Calu3 (cell line): ENCODE measurements at regions not wholly inside any gene's neighbourhood (a gene's known extent, or its start where the extent isn't known, plus 50 kb on each side); places are given as distances from the start of the nearest gene placed in this dataset.

ENCODE experiments used
- BruUV-seq: library from RNA; stranded (reverse); fragments of 400-500 nt; replicated peaks from 2 replicates; lab custom pipeline; 2021; lab: Mats Ljungman, UMichigan
- CTCF ChIA-PET: fragments of 300-600 bp; sonication (Branson Sonifier 250); formaldehyde crosslinking; loops from one replicate; lab custom pipeline; 2022; ENCODE audit warnings: antibody characterized with exemption; lab: Charles Lee
- DNase-seq: peaks from one replicate; pipeline ENCODE4 v3.0.0; 2022
- H3K27ac Mint-ChIP-seq: one replicate; pipeline ENCODE4 v1.8.0; 2022; ENCODE audit warnings: mixed read lengths; ENCODE audit not compliant: unreplicated experiment
- H3K27me3 Mint-ChIP-seq: one replicate; pipeline ENCODE4 v1.8.0; 2022; ENCODE audit warnings: mixed read lengths; ENCODE audit not compliant: unreplicated experiment
- H3K36me3 Mint-ChIP-seq: one replicate; pipeline ENCODE4 v1.8.0; 2022; ENCODE audit warnings: mild to moderate bottlenecking, moderate library complexity, mixed read lengths; ENCODE audit not compliant: insufficient read depth, unreplicated experiment
- H3K4me1 Mint-ChIP-seq: one replicate; pipeline ENCODE4 v1.8.0; 2022; ENCODE audit warnings: mild to moderate bottlenecking, low read depth, mixed read lengths; ENCODE audit not compliant: unreplicated experiment
- H3K4me3 Mint-ChIP-seq: one replicate; pipeline ENCODE4 v1.8.0; 2022; ENCODE audit warnings: mild to moderate bottlenecking, low read depth, moderate library complexity, mixed read lengths; ENCODE audit not compliant: unreplicated experiment
- H3K9me3 Mint-ChIP-seq: one replicate; pipeline ENCODE4 v1.8.0; 2022; ENCODE audit warnings: low read depth, mixed read lengths; ENCODE audit not compliant: unreplicated experiment
- CTCF ChIP-seq: fragments of 200-600 bp; IDR thresholded peaks from one replicate; pipeline ENCODE4 v1.8.0; 2022; ENCODE audit warnings: antibody characterized with exemption; ENCODE audit not compliant: unreplicated experiment
- intact Hi-C: fragments of 100-400 bp; cut with micrococcal nuclease; formaldehyde crosslinking; loops from one replicate; pipeline ENCODE4 v1.10.0; 2022; ENCODE audit not compliant: unreplicated experiment

- Mint-ChIP-seq H3K27me3 (no peaks in the 10 kb centered on the region), H3K36me3 (no peaks in the 10 kb centered on the region), H3K27ac (peak overlapping the region; percentile 27), H3K4me3 (no peak overlapping the region), H3K9me3 (no peaks in the 10 kb centered on the region), H3K4me1 (peaks cover 35% of the 10 kb centered on the region)
- TF ChIP-seq CTCF = no peak
- CTCF ChIA-PET = no interaction called here
- intact Hi-C loops = loop anchor here (2.0 to 10.0 kb wide), 4 partner anchors 198 to 1456 kb away; partner anchors contain the start of gene RND3
- no TSS peak for BruUV-seq
- no peak for DNase-seq
These were observed 208.6 kb downstream of the RBM43 start for GRCh38 chr2:151052850-151053660.

GRCh38 chr2:151051574-151052220 lies 210.0 kb downstream of the RBM43 start:
- no TSS peak for BruUV-seq
- H3K4me1 Mint-ChIP-seq = peaks cover 35% of the 10 kb centered on the region
- no peak overlapping the region for H3K27ac Mint-ChIP-seq

GRCh38 chr2:151049746-151050145 lies 211.9 kb downstream of the RBM43 start:
- no TSS peak for BruUV-seq
- peak overlapping the region; percentile 48 for H3K27ac Mint-ChIP-seq
- DNase-seq = peak; percentile 65
- no peaks in the 10 kb centered on the region for H3K36me3 Mint-ChIP-seq
- H3K9me3 Mint-ChIP-seq = no peaks in the 10 kb centered on the region
- intact Hi-C loops = loop anchor here (5.0 to 10.0 kb wide), 3 partner anchors 195 to 562 kb away; partner anchors contain the start of gene RND3
- H3K27me3 Mint-ChIP-seq = no peaks in the 10 kb centered on the region
- H3K4me3 Mint-ChIP-seq = peak overlapping the region; percentile 45
- CTCF ChIA-PET = no interaction called here
- no peak for TF ChIP-seq CTCF
- peaks cover 35% of the 10 kb centered on the region for H3K4me1 Mint-ChIP-seq

More at GRCh38 chr2:151051574-151052220, 210.0 kb downstream of the RBM43 start:
- TF ChIP-seq CTCF = peak; percentile 38
- CTCF ChIA-PET = no interaction called here
- DNase-seq = peak; percentile 48
- Mint-ChIP-seq H3K9me3 (no peaks in the 10 kb centered on the region), H3K36me3 (no peaks in the 10 kb centered on the region), H3K4me3 (no peak overlapping the region), H3K27me3 (no peaks in the 10 kb centered on the region)
- intact Hi-C loops = loop anchor here (2.0 to 10.0 kb wide), 4 partner anchors 197 to 1455 kb away; partner anchors contain the start of gene RND3

- Mint-ChIP-seq H3K36me3 (no peaks in the 10 kb centered on the region), H3K27me3 (no peaks in the 10 kb centered on the region), H3K9me3 (no peaks in the 10 kb centered on the region), H3K4me3 (no peak overlapping the region), H3K27ac (peak overlapping the region; percentile 48), H3K4me1 (peaks cover 38% of the 10 kb centered on the region)
- DNase-seq = no peak
- intact Hi-C loops = no loop called here
- BruUV-seq = no TSS peak
- CTCF ChIA-PET = interaction anchor here (0.6 kb wide), 1 partner anchor 31 kb away, joined by 5 read pairs; no protein-coding TSS in a partner anchor
- TF ChIP-seq CTCF = no peak
These were observed 213.2 kb downstream of the RBM43 start for GRCh38 chr2:151048331-151049054.
